EL (cell line): ENCODE measurements at regions not wholly inside any gene's neighbourhood (a gene's known extent, or its start where the extent isn't known, plus 50 kb on each side); places are given as distances from the start of the nearest gene placed in this dataset.
"Not testable (repeated sequence)": the region's sequence is repeated elsewhere in the genome, so short reads cannot be mapped to it uniquely, and the experiment has no call there.

Experiments
- DNase-seq: peaks from one replicate; pipeline ENCODE4 v3.0.0-alpha.2; 2016

- no peak for DNase-seq
Measured at GRCh38 chr7:101712652-101713051, 83.6 kb upstream of the MYL10 start.

- DNase-seq: no peak
Measured at GRCh38 chr7:101714097-101714496, 85.0 kb upstream of the MYL10 start.

GRCh38 chr7:101717628-101718357, 88.7 kb upstream of the MYL10 start:
- peak; percentile 89 for DNase-seq

- peak; percentile 65 for DNase-seq
Measured at GRCh38 chr7:101718363-101719122, 89.4 kb upstream of the MYL10 start.

GRCh38 chr7:101719123-101719470, 90.0 kb upstream of the MYL10 start:
- no peak for DNase-seq

GRCh38 chr7:101720324-101720723, 91.2 kb upstream of the MYL10 start:
- DNase-seq: no peak

GRCh38 chr7:101722247-101722646, 93.2 kb upstream of the MYL10 start:
- no peak for DNase-seq

- DNase-seq: no peak
Measured at GRCh38 chr7:101723835-101724234, 93.6 kb upstream of the CUX1 start.

- no peak for DNase-seq
Measured at GRCh38 chr7:101724957-101725356, 92.5 kb upstream of the CUX1 start.

GRCh38 chr7:101725921-101726320, 91.5 kb upstream of the CUX1 start:
- no peak for DNase-seq

GRCh38 chr7:101727184-101727583, 90.2 kb upstream of the CUX1 start:
- no peak for DNase-seq

- no peak for DNase-seq
Measured at GRCh38 chr7:101728128-101728527, 89.3 kb upstream of the CUX1 start.

GRCh38 chr7:101728873-101729240, 88.6 kb upstream of the CUX1 start:
- not testable (repeated sequence) for DNase-seq

GRCh38 chr7:101729241-101729883, 88.1 kb upstream of the CUX1 start:
- DNase-seq: peak; percentile 81

GRCh38 chr7:101731502-101732084, 85.8 kb upstream of the CUX1 start:
- DNase-seq: no peak

GRCh38 chr7:101733713-101734475, 83.5 kb upstream of the CUX1 start:
- DNase-seq: peak; percentile 48

GRCh38 chr7:101736084-101736483, 81.3 kb upstream of the CUX1 start:
- DNase-seq: no peak

- DNase-seq: no peak
Measured at GRCh38 chr7:101739775-101740398, 77.5 kb upstream of the CUX1 start.

GRCh38 chr7:101740981-101741725, 76.3 kb upstream of the CUX1 start:
- no peak for DNase-seq

- DNase-seq: peak; percentile 51
Measured at GRCh38 chr7:101743241-101743994, 74.0 kb upstream of the CUX1 start.

GRCh38 chr7:101743995-101744360, 73.4 kb upstream of the CUX1 start:
- no peak for DNase-seq
